ENCODE measurements at regions not wholly inside any gene's neighbourhood (a gene's known extent, or its start where the extent isn't known, plus 50 kb on each side); places are given as distances from the start of the nearest gene placed in this dataset.

DNA sequence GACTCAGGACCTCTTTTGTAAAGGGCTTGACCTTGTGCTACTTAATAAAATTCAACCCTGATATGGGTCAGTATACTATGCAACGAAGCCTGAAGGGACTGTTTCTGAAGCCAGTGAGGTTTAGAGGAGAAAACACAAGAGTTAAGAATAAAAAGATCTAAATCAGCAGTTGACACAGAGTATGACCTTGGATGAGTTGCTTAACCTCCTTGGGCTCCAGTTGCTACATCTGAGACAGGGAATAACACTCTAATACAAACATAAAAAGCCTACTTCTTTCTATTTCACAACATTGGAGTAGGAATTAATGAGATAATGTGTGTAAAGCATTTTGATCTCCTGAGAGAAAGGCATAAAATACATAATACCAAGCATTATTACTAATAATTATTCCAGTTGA is 882.4 kb upstream of the ADGRL2 start:
- no peak for DNase-seq (ENCODE audit: extremely low read depth, low read depth)
- no peak overlapping the region for H3K4me3 ChIP-seq (replicated peaks; ENCODE audit: low read depth, low read length)

DNA sequence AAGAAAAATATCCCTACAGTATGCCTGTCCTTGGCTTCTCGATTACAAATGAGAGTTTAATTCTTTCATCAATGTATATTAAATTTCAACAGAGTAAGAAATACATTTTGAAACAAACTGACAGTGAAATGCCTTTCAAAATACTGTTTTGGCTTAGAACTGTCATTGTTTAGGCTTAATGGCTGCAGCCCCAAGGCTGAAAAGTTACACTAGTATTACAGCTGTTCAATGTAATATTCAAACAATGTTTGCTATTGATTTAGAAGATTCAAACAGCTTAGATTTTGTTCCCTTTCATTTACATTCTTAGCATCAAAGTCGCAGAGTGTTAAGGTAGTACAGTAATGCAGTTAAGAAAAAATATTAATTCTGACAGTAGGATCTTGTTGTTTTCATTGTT is 882.9 kb upstream of the ADGRL2 start:
- TF ChIP-seq, protein P1, sequence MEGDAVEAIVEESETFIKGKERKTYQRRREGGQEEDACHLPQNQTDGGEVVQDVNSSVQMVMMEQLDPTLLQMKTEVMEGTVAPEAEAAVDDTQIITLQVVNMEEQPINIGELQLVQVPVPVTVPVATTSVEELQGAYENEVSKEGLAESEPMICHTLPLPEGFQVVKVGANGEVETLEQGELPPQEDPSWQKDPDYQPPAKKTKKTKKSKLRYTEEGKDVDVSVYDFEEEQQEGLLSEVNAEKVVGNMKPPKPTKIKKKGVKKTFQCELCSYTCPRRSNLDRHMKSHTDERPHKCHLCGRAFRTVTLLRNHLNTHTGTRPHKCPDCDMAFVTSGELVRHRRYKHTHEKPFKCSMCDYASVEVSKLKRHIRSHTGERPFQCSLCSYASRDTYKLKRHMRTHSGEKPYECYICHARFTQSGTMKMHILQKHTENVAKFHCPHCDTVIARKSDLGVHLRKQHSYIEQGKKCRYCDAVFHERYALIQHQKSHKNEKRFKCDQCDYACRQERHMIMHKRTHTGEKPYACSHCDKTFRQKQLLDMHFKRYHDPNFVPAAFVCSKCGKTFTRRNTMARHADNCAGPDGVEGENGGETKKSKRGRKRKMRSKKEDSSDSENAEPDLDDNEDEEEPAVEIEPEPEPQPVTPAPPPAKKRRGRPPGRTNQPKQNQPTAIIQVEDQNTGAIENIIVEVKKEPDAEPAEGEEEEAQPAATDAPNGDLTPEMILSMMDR (IDR thresholded peaks at IDR 0.05; ENCODE audit: low read depth, low read length, missing control alignments) = no peak
- DNase-seq (ENCODE audit: extremely low read depth, low read depth) = no peak
- no peak overlapping the region for H3K4me3 ChIP-seq (replicated peaks; ENCODE audit: low read depth, low read length)

More for the DNA sequence above, 882.4 kb upstream of the ADGRL2 start:
- TF ChIP-seq, protein P1 (IDR thresholded peaks at IDR 0.05; ENCODE audit: low read depth, low read length, missing control alignments) = no peak

DNA sequence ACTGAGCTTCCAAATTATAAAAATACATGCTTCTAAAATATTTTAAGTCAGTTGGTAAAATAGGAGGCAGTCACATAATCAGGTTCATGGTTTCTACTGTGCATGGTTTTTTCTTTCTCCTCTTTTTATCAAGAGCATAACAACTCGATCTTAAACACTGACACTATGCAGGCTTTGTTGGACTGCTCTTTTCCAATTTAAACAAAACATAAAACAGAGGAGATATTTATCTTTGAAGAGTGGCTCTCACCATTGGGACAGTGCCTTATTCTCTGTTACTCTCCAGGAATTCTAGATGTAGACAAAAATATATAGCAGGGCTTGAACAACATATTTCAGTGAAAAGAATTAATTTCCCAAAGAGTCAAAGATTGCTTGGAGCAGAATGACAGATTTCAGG is 883.5 kb upstream of the ADGRL2 start:
- DNase-seq (ENCODE audit: extremely low read depth, low read depth) = no peak
- TF ChIP-seq, protein P1 (IDR thresholded peaks at IDR 0.05; ENCODE audit: low read depth, low read length, missing control alignments) = no peak
- no peak overlapping the region for H3K4me3 ChIP-seq (replicated peaks; ENCODE audit: low read depth, low read length)

DNA sequence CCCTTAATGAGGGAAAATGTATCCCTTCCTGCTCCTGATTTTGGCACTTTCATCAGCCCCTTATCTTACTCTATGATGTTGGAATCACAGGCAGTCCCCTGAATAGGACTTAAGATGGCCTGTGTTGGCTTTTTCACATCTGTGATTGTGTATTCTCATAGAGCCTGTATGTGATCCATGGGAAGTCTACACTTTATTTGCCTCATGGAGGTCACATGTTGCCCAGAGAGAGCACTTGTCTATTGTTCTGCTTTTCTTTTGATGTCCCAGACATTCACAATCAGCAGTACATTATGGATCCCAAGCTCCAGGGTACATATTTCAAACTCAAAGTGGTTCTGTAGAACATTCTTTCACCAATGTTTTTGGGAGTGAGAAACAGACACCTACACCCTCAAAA is 885.2 kb upstream of the ADGRL2 start:
- H3K4me3 ChIP-seq (replicated peaks; ENCODE audit: low read depth, low read length) = no peak overlapping the region
- TF ChIP-seq, protein P1 (IDR thresholded peaks at IDR 0.05; ENCODE audit: low read depth, low read length, missing control alignments) = no peak
- DNase-seq (ENCODE audit: extremely low read depth, low read depth) = no peak

DNA sequence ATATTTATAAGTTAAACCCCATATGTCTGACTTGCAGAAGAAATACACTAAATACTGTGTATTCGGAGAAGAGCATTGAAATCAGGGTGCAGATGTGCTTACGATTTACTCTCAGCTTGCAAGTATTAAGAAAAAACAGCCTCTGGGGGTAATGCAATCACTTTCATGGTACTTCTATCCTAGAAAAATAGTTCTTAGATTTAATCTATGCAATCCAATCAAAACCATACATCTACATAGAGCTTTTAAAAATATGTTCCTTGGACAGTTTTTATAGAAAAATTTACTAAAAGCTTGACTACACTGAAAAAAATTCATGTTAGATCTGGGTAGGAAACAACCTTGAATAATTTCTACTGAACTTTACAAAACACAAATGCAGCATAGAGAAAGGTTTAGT is 890.3 kb upstream of the ADGRL2 start:
- DNase-seq (ENCODE audit: extremely low read depth, low read depth) = no peak
- no peak overlapping the region for H3K4me3 ChIP-seq (replicated peaks; ENCODE audit: low read depth, low read length)
- TF ChIP-seq, protein P1 (IDR thresholded peaks at IDR 0.05; ENCODE audit: low read depth, low read length, missing control alignments) = no peak

DNA sequence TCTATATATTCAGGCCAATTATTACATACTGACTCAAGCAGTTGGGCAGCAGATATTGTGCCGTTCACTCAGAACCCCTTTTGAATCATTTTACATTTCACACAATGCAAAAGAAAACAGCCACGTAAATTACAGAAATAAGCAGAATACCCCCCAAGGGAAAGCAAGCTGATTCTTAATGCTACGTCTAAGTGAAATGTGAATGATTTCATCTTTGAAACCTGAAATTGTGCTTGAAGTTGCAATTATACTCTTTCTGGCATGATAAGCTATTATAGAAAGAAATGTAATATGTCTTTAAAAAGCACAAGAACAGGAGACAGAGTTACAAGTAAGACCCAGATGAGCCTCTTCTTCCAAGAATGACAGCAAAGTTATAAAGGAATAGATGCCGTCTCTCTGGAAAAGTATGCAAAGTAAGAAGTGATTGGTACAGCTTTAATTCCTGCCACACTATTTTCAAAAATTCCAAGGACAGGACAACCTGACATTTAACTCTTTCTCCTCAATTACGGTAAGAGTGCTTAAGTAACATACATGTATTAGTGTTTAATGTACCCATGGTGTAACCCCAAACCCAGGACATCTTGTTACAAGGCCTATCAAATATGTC is 891.5 kb upstream of the ADGRL2 start:
- DNase-seq (ENCODE audit: extremely low read depth, low read depth) = no peak

More for the DNA sequence above, 891.5 kb upstream of the ADGRL2 start:
- TF ChIP-seq, protein P1 (IDR thresholded peaks at IDR 0.05; ENCODE audit: low read depth, low read length, missing control alignments) = no peak
- no peak overlapping the region for H3K4me3 ChIP-seq (replicated peaks; ENCODE audit: low read depth, low read length)
